ENCODE measurements at regions not wholly inside any gene's neighbourhood (a gene's known extent, or its start where the extent isn't known, plus 50 kb on each side); places are given as distances from the start of the nearest gene placed in this dataset.

DNA sequence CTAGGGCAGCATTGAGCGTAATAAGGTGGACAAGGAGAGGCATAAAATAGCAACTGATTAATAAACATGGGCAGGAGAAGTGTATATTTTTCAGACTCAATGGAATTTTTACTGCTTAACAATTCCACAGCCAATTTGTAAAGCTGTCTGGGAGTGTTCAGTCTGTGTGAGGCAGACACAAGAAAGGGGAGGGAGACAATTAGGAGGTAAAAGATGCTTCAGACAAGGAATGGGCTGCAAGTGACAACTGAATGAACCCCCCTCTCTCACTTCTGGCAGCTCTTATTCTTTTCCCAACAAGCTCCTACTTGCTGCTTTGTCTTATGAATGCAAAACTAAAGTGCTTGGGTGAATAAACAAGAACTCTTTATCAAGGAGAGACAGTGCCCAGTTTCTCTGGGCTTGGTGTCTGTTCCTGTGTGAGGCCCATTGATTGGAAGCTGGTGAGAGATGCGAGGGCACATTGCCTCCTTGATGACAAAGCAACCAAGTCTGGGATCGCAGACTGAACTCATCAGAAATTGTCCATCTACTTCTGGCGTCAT, 575.3 kb downstream of the RNF144B start:
- DNase-seq (ENCODE audit: low read depth): no peak

DNA sequence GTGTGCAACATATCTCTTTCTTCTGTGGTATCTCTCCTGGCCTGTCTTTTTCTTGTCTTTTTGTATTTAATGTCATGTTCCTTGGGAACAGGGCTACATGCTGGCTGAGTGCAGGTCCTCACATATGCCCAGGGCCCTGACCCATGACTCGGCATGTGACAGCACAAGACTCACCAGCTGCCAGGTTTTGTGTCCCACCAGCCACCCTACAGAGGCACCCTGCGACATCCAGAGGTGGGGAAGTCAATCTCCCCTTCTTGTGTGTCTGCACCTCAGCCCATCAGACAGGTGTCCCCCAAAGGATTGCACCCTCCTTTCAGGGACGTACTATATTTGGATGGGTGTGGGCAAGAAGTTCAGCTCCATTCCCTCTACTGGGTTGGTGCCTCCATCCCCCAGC, 576.3 kb downstream of the RNF144B start:
- DNase-seq (ENCODE audit: low read depth): no peak

DNA sequence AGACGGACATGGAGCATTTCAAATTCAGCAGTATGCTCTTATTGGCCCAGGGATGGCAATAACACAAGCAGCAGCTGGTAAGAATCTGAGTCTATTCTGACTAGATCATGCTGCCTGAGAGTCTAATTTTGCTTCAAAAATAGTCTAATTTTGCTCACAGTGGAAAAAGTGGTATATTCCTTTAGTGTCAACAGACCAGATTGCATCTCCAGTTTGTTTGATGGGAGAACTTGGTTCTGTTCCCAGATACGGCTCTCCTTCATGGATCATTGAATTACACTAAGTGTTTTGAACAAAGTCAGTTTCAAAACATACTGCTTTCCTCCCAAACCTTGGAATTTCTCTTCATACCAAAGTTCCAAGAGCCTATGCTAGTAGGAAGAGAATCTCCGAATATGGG, 586.1 kb downstream of the RNF144B start:
- no peak for DNase-seq (ENCODE audit: low read depth)

DNA sequence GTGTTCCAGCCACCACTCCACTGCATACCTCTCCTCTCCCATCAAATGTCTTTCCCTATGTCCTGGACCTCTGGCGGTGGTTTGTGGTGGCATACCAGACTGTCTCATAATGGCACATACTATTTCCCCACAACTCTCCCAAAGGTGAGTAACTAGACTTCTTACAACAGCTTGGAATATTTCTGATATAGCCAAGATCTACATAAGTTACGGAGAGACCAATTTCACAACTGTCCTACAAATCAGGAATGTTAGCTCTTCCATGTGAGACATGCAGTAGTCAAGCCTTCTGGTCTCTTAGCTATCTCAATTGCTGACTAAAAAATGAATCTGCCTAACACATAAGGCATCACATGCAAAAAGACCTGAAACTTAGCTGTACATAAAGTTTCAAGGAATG, 588.9 kb downstream of the RNF144B start:
- DNase-seq (ENCODE audit: low read depth): no peak

DNA sequence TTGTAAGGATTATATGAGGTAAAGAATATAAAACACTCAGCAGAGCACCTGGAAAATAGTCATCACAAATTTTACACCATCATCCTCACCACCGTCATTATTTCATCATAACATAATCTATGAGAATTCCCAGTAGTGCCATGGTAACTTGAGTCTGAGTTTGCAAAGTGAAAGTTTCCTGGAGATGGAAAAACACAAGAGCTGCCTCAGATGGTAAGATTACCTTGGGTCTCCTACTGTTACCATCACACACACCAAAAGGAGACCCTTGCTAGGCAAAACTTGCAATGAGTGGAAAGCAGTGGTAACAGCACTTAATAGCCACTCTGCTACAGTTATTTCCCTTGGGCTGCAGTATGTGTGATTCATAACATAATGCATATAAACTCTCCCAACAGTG, 589.8 kb downstream of the RNF144B start:
- no peak for DNase-seq (ENCODE audit: low read depth)

DNA sequence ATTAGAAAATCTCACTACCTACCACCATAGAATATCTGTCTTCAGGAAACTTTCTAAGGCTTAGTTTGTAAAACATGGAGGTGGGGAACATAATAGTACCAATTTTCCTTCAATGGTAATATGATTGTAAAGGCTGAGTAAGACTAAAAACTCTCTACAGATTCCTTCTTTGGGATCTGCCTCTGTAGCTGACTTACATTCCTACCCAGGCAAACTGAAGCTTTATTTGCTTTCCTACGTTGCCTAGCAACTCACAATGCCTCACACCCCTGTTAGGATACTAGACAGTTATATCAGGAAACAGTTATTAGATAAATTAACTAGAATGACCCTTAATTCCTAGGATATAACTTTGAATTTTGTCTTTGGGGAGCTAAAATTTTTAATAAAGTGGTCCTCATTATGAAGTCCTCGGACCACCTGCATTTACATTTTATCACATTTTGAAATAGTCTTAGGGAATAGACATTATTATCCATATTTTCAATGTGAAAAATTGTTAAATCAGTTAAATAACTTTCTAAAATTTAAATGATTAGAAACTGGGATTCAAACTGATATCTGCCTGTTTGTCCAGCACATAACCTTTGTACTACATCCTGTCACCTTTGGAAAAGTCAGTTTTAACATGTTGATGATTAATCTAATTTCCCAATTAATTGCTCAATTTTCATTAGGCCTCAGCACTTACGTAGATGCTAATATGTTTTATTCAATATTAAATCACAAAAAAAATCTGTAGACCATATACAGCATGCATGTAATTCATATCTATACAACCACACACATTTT, 591.4 kb downstream of the RNF144B start:
- no peak for DNase-seq (ENCODE audit: low read depth)

DNA sequence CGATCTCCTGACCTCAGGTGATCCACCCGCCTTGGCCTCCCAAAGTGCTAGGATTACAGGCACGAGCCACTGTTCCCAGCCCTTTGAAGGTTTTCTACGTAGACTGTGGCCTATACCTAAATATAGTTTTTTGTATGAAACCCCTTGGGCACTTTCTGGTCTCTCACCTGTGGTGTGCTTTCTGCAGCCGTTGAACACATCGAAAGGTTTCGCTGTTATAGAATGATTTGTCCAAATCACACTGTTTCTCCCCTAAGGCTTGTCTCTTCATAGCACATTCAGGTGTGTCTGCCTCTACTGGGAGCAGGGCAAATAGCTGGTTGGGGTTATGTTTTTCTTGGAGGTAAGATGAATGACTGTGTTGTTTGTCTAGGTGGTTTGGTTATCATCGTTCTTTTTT, 597.9 kb downstream of the RNF144B start:
- no peak for DNase-seq (ENCODE audit: low read depth)

DNA sequence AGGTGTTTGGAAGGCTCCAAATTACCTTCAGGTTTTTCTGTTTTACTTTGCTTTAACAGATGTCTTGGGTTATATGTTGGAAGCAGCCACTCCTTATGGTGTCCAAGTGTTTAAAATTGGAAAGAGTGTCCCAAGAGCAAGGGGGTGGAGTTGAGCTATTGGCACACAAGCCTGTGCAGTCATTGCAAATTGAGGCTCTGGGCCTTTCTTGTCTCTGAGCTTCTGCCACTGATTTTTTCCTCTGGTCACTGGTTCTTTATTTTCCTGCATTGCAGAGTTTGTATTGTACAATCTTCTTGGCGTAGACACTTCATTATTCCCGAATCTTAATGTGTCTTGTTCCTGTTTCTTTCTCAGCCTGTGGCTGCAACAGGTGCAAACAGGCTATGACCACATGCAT, 598.8 kb downstream of the RNF144B start:
- DNase-seq (ENCODE audit: low read depth): peak; percentile 71

DNA sequence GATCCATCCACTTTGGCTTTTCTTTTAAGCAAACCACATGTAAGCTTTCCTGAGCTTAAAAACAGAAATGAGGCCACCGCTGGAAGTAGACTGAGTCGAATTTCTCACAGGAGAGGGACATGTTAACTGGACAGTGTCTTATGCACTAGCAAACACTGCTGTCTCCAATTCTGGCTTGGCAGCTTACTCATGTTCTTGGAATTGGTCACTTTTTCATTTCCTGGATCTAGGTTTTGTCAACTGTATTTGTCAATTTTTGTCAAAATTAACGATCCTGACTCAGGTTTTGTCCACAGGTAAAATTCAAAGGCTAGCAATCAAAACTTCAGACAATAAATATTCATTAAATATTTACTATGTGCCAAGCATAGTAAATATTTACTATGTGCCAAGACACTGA, 601.5 kb downstream of the RNF144B start:
- no peak for DNase-seq (ENCODE audit: low read depth)

DNA sequence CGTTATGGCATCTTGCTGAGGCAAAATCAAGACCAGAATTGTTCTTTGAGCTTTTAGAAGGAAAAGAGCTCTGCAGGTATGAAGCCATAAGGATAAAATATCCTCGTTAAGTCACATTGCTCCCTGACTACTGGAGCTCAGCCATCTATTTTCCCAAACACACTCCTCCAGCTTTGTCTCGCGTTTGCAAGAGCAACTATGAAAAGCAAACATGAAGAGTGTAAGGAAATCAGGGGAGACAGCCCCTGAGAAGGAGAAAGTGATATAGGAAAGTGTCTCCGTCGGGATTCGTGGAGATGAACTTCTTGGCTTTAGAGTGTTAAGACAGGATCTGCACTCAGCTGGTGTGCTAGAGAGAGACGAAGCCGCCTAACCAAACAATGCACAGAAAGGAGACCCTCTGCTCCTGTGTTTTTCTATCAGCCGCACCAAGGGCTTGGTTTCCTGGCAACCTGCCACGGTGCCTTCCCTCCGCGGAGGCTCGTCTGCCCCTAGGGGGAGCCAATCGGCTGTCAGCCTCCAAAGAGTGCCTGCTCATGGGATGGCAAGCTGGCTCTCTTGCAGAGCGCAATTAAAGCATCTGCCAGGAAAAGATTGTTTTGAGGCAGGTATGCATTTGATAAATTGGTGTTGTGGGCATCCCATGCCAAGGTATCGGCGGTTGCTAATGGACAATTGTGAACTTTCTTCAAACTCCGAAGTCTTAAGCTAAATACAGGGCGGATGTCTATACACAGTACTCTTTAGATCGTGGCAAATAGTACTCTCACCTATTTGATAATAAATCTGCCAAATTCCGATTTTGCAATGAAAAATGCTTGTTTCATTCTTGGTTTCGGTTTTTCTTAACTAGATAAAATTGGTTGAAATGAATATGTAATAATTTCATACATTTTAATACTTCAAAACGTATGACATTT, 603.2 kb downstream of the RNF144B start:
- no peak for DNase-seq (ENCODE audit: low read depth)

DNA sequence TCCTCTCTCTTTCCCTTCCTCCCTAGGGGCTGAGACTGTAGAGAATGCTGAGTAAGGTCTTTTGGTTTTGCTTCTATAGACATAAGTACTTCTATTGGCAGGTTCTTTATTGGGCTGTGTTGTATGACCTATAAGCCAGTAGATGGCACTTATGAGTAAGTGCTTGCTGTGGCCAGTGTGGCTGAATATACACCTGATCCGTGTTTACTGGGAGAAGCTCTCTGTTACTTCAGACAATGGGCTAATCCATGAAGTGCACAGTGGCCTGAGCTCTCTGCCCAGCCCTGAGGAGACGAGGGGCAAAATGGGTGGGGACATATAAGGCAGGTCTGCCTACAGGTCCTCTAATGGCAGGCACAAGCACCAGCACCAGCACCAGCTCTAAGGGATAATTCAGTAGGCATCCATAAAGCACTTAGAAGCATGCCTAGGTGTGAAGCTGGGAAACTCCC, 610.3 kb downstream of the RNF144B start:
- no peak for DNase-seq (ENCODE audit: low read depth)

DNA sequence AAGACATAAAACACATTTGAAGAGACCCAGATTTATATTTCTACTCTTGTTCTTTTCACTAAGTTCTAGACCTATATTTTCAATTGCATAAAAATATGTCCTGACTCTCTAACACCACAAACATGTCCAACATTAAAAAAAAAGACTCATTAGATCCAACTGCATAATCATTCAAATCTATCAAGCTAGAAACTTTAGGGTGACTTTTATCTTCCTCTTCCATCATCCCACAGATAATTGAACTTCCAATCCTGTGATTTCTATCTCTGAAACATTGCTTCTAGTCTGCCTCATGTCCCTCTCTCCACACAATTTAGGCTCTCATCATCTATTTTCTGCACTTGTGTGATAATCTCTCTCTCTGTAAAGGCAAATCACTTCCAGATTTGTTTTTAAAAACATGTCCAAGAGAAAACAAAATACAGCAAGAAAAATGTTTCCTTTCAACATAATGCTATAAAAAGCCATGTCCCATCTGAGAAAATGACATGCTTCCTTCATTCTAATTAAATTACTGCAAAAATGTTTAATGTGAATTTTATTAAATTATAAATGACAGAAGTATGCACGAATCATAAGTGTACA, 615.9 kb downstream of the RNF144B start:
- DNase-seq (ENCODE audit: low read depth): no peak

DNA sequence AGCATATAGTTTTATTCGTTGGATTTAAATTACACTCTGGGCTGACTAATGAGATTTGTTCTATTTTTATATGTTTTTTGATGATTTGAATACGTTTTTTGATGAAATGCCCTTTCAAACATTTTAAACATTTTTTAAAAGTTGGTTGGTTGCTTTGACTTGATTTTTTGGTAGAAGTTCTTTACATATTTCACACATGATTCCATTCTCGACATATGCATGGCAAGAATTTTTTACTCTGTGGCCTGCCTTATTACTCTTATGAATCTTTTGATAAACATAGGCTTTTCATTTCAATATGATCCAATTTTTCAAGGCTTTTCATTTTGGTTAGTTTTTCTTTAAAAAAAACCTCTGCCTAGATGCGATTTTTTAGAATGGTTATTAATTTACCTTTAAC, 617.0 kb downstream of the RNF144B start:
- no peak for DNase-seq (ENCODE audit: low read depth)

DNA sequence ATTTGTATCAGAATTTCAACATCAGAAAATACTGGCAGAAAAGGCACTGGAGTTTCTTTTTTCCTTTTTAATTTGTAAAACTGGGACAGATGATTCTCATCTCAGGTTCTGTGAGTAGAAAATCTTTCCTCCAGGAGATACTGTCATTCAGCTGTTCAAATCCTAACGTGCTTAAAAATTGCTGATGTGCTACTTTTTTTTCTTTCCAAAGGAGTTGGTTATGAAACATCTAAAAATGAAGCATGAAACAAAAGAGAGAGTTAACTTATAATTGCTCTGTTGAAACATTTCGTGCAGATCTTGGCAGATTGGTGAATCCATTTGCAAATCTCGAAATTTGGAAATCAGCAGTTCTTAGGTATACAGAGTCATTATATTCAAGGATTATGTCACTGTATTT, 622.6 kb downstream of the RNF144B start:
- DNase-seq (ENCODE audit: low read depth): no peak

DNA sequence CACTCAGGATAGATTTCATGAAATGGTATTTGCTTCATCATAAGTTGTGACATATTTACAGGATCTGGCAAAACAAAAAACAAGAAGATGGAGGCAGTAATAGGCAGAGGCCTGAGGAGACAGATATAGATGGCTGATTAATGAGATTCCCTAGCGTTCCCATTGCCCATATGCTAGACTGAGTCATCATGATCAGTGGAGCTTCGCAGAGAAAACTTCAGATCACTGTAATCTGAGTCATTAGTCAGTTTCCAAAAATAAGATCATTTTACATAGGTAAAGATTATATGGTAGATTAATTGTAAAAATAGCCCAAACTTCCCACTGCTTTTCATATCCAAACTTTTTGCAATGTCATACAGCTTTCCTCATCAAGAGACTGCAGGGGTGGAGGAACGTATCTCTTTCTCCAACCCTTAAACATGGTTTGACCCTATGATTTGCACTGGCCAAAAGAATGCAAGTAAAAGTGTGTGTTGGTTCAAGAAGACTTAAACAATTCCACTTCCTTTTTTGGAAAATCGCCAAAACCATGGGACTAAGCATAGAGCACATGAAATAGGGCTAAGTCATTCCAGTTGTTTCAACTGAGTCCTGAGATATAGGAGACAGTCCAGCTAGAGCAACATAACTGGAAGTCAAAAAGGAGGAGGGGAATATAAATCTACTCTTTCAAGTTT, 626.0 kb downstream of the RNF144B start:
- DNase-seq (ENCODE audit: low read depth): no peak

DNA sequence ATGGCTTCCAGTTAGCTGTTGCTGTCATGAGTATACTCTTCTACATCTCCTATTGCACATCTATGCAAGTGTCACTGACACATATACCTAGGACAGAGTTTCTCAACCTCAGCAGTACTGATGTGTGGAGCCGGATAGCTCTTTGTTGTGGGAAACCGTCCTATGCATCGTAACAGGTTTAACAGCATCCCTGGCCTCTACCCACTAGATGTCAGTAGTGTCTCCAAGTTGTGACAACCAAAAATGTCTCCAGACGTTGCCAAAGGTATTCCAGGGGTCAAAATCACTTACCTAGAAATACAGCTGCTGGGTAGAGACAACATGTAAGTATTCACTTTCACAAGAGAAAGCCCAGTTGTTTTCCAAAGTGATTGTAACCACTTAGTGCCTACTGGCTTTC, 637.6 kb downstream of the RNF144B start:
- no peak for DNase-seq (ENCODE audit: low read depth)

DNA sequence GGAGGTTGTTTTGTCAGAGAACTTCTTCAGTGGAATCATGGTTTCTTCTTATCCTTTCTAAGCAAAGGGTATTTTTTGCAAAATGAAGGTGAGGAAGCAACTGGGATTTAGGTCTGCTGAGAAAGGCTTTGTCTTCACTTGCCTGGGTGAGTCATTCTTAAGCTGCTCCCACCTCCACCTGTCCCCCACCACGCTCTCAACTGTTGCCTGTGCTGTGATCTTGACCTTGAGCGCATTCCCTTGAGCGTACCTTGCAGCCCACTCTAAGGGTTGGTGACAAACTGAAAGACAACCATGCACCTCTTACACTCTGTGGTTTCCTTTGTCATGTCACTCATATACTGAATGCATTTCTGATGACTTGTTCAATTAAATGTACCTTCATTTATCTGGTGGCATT, 641.1 kb downstream of the RNF144B start:
- DNase-seq (ENCODE audit: low read depth): no peak

DNA sequence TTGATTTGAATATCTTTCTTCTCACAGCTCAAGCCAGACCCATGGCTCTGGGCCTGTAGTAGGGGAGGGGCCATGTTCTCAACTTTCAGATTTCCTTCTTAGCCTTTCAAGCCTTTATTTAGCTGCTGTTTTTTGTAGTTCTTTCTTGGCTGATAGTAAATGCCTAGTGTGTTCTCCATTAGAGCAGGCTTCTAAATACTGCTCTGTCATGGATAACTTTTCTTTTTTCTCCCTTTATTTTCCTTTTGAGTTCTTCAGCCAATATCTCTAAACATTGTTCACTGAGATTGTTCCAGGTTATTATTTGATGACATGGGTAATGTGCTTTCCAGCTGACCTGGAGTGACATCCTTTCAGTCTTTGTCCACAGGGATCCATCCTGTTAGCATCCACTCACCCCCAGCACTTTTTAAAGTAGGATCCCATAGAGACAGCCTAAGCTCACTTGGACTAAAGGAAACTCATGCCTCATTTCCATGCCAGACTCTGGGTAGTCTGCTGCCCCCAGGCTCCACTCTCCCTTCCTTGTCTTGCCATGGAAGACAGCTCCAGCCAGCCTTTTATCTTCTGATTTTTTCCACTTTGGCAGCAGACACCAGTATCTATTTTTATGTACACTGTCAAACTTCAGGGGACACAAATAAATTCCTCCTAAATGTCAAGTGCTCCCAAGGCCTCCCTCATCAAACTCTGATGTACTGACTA, 645.6 kb downstream of the RNF144B start:
- no peak for DNase-seq (ENCODE audit: low read depth)

DNA sequence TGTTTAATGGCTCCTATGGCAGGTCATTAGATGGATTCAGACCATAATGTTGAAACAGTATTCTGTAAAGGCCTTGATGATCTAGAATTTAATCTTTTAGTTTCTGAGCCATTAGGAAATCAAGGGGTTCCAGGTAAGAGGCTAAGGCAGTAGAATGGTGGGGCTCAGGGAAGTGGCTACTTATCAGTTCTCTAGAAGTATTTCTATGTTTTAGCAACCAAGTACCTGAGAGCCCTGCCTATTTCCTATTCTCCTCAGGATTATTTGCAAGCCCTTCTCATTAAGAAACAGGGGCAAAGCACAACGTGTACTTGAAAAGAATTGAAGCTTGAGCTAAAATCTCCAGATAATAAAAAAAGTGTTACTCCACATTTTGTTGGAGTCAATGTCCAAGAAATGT, 646.5 kb downstream of the RNF144B start:
- DNase-seq (ENCODE audit: low read depth): no peak

DNA sequence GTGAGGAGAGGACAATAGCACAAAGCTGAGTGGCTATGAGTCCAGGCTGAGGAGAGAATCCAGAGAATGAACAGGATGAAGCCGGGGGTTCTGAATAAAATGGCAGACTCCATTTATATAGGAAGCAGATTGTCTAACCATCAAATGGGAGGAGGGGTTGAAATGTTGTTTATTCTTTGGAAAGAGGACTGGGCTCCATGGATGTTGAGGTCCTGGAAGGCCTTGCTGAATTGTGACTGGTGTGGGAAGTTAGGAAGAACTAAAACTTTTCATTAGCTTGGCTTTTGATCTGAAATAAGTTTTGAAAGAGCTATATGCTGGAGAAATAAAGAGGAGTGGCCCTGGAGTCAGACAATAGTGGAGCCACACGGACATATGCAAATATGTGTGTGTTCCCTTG, 647.8 kb downstream of the RNF144B start:
- no peak for DNase-seq (ENCODE audit: low read depth)

Data from forelimb muscle (tissue), 1 donor.